ENCODE measurements at regions not wholly inside any gene's neighbourhood (a gene's known extent, or its start where the extent isn't known, plus 50 kb on each side); places are given as distances from the start of the nearest gene placed in this dataset.

DNA sequence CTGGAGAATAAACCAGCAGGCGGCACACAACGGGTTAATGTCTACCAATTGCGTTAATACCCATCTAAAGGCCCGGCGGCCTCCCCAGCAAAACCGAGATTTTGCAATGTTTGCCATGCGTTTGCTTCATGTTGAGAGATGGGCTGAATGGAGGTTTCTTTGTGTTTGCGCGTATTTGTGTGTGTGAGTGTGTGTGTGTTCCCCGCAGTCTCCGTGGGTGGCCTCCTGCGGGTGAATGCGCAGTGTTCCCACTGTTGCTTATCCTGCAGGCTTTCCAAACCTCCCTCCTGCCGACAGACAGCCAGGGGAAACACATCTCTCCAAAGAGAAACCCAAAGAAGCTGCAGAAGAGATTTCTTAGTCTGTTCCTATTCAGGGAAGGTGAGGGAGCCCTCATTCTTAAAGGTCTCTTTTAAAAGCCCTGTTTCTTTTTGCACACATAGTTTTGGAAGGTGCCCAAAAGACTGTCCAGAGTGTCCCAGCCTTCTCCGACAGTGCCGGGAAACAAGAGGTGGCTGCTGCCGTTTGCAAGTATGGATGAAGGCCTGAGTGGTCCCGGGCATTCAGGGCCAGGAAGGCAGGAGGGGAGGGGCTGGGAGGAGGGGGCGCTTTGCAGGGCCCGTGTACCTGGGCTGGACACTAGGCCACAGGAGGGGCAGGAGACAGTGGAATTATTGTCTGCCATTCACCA lies 103.8 kb upstream of the ERCC6L2 start (continued):
- TF ChIP-seq TOPORS (CRISPR knock-in tag; IDR thresholded peaks at IDR 0.05) (no peak), ZNF629 (CRISPR knock-in tag; conservative IDR thresholded peaks at IDR 0.05) (no peak), BORCS8-MEF2B (CRISPR knock-in tag; IDR thresholded peaks at IDR 0.05) (no peak), ZNF552 (CRISPR knock-in tag; IDR thresholded peaks at IDR 0.05; ENCODE audit: borderline replicate concordance) (peak; percentile 21; the same call in 1 of the 2 replicates), NR2F1 (CRISPR knock-in tag; IDR thresholded peaks at IDR 0.05) (no peak), ZNF616 (CRISPR knock-in tag; IDR thresholded peaks at IDR 0.05; ENCODE audit: low read depth) (no peak), MIXL1 (CRISPR knock-in tag; IDR thresholded peaks at IDR 0.05) (0 out of 2 replicates have a peak, but pooled peaks have one; percentile 17), POLR2AphosphoS5 (IDR thresholded peaks at IDR 0.05; ENCODE audit: low read depth, low read length) (0 out of 2 replicates have a peak, but pooled peaks have one; percentile 21), ZFY (CRISPR knock-in tag; IDR thresholded peaks at IDR 0.05) (peak; percentile 50), ZNF44 (CRISPR knock-in tag; IDR thresholded peaks at IDR 0.05) (no peak), ZNF17 (CRISPR knock-in tag; IDR thresholded peaks at IDR 0.05) (no peak), SP5 (CRISPR knock-in tag; IDR thresholded peaks at IDR 0.05; ENCODE audit: borderline replicate concordance, low read depth) (no peak), SP4 (CRISPR knock-in tag; IDR thresholded peaks at IDR 0.05) (no peak), ZNF780A (CRISPR knock-in tag; IDR thresholded peaks at IDR 0.05) (no peak), ARNT (IDR thresholded peaks at IDR 0.05) (no peak), ZSCAN22 (CRISPR knock-in tag; IDR thresholded peaks at IDR 0.05) (no peak), ZNF557 (CRISPR knock-in tag; IDR thresholded peaks at IDR 0.05) (no peak), ZNF674 (CRISPR knock-in tag; IDR thresholded peaks at IDR 0.05; ENCODE audit: low read depth) (no peak), RAD51 (IDR thresholded peaks at IDR 0.05; ENCODE audit: borderline replicate concordance) (no peak), SATB2 (CRISPR knock-in tag; IDR thresholded peaks at IDR 0.05) (no peak), SALL1 (CRISPR knock-in tag; IDR thresholded peaks at IDR 0.05) (peak; percentile 71), HNRNPL (IDR thresholded peaks at IDR 0.05; ENCODE audit: low read depth, low read length) (no peak)
- TF ChIP-seq, protein P1, sequence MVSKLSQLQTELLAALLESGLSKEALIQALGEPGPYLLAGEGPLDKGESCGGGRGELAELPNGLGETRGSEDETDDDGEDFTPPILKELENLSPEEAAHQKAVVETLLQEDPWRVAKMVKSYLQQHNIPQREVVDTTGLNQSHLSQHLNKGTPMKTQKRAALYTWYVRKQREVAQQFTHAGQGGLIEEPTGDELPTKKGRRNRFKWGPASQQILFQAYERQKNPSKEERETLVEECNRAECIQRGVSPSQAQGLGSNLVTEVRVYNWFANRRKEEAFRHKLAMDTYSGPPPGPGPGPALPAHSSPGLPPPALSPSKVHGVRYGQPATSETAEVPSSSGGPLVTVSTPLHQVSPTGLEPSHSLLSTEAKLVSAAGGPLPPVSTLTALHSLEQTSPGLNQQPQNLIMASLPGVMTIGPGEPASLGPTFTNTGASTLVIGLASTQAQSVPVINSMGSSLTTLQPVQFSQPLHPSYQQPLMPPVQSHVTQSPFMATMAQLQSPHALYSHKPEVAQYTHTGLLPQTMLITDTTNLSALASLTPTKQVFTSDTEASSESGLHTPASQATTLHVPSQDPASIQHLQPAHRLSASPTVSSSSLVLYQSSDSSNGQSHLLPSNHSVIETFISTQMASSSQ (IDR thresholded peaks at IDR 0.05; ENCODE audit: low read depth): 0 out of 2 replicates have a peak, but pooled peaks have one; percentile 28
- TF ChIP-seq, protein P1 (CRISPR knock-in tag; IDR thresholded peaks at IDR 0.05; ENCODE audit: borderline replicate concordance): peak; percentile 37; the same call in 1 of the 2 replicates
- TF ChIP-seq, protein P2, sequence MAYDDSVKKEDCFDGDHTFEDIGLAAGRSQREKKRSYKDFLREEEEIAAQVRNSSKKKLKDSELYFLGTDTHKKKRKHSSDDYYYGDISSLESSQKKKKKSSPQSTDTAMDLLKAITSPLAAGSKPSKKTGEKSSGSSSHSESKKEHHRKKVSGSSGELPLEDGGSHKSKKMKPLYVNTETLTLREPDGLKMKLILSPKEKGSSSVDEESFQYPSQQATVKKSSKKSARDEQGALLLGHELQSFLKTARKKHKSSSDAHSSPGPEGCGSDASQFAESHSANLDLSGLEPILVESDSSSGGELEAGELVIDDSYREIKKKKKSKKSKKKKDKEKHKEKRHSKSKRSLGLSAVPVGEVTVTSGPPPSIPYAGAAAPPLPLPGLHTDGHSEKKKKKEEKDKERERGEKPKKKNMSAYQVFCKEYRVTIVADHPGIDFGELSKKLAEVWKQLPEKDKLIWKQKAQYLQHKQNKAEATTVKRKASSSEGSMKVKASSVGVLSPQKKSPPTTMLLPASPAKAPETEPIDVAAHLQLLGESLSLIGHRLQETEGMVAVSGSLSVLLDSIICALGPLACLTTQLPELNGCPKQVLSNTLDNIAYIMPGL (CRISPR knock-in tag; IDR thresholded peaks at IDR 0.05; ENCODE audit: borderline replicate concordance in 1 of 2, low read depth in 1 of 2): no peak
- TF ChIP-seq, protein P3, sequence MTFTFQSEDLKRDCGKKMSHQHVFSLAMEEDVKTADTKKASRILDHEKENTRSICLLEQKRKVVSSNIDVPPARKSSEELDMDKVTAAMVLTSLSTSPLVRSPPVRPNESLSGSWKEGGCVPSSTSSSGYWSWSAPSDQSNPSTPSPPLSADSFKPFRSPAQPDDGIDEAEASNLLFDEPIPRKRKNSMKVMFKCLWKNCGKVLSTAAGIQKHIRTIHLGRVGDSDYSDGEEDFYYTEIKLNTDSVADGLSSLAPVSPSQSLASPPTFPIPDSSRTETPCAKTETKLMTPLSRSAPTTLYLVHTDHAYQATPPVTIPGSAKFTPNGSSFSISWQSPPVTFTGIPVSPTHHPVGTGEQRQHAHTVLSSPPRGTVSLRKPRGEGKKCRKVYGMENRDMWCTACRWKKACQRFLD (CRISPR knock-in tag; IDR thresholded peaks at IDR 0.05; ENCODE audit: borderline replicate concordance): no peak

All from HepG2 (cell line).